Epithelial cell of esophagus (primary cell): ENCODE measurements at regions not wholly inside any gene's neighbourhood (a gene's known extent, or its start where the extent isn't known, plus 50 kb on each side); places are given as distances from the start of the nearest gene placed in this dataset.

Experiments
- DNase-seq: peaks from one replicate; pipeline ENCODE4 v3.0.0; 2010; ENCODE audit warnings: low read depth
- H3K4me3 ChIP-seq: 2 replicates; pipeline ENCODE4 v1.5.1; 2011; ENCODE audit warnings: mild to moderate bottlenecking, low read length, control low read depth
- CTCF ChIP-seq: IDR thresholded peaks from 2 replicates; pipeline ENCODE4 v1.5.1; 2011; ENCODE audit warnings: low read depth, mild to moderate bottlenecking, low read length, control low read depth, inconsistent platforms; ENCODE audit not compliant: insufficient read depth; ENCODE audit errors: missing control alignments

DNA sequence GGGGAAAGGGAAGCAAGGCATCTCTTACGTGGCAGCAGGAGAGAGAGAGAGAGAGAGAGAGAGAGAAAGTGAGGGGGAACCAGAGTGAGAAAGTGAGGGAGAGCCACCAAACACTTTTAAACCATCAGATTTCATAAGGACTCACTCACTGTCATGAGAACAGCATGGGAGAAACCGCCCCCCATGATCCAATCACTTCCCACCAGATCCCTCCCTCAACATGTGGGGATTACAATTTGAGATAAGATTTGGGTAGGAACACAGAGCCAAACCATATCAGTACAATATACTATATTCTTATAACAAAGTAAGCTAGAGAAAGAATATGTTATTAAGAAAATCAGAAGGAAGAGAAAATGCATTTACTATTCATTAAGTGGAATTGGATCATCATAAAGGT is 53.7 kb upstream of the PLXNC1 start:
- DNase-seq, result no peak
- H3K4me3 ChIP-seq, result no peak overlapping the region
- TF ChIP-seq CTCF, result no peak

GRCh38 chr12:94095618-94096017 is 52.8 kb upstream of the PLXNC1 start:
- DNase-seq, result no peak
- no peak for TF ChIP-seq CTCF
- no peak overlapping the region for H3K4me3 ChIP-seq

- no peak for TF ChIP-seq CTCF
- peak; percentile 70 for DNase-seq
- H3K4me3 ChIP-seq, result no peak overlapping the region
Measured at GRCh38 chr12:94098466-94098865, 49.9 kb upstream of the PLXNC1 start.
